HG02588 (cell line): ENCODE measurements at regions not wholly inside any gene's neighbourhood (a gene's known extent, or its start where the extent isn't known, plus 50 kb on each side); places are given as distances from the start of the nearest gene placed in this dataset.

Source experiments
- ATAC-seq: cut with Tn5 transposase; IDR thresholded peaks from one replicate; pipeline ENCODE4 v1.9.1; 2021; ENCODE audit warnings: mild to moderate bottlenecking, moderate library complexity; ENCODE audit not compliant: unreplicated experiment

- no peak for ATAC-seq
Measured at GRCh38 chr20:57092112-57092899, 174.1 kb downstream of the BMP7 start.

DNA sequence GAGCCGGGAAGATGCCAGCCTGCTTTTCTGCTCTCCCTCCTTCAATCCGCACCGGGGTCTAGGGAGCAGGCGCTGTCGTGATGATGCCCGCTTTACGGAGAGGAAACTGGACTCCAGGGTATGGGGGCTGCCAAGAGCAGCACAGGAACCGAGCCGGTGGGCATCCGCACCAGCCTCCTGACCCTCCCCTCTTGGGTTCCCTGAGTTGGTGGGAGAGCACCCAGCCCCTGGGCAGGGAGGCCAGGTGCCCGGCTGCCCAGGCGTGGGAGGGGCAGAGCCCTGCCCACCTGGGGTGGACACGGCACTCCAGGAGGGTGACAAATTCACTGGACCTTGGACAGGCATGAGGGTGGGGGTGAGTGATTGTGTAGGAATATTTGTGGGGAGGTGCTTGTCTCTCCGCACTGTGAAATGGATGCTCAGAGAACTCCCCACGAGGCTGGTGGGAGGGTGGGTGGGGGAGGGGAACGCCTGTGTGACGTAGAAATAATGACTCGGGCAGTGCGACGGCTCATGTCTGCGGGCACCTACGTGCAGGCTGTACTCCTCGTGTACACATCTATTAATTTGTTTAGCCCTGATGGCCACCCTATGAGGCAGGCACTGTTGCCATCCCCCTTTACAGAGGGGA is 173.4 kb downstream of the BMP7 start:
- ATAC-seq = no peak

DNA sequence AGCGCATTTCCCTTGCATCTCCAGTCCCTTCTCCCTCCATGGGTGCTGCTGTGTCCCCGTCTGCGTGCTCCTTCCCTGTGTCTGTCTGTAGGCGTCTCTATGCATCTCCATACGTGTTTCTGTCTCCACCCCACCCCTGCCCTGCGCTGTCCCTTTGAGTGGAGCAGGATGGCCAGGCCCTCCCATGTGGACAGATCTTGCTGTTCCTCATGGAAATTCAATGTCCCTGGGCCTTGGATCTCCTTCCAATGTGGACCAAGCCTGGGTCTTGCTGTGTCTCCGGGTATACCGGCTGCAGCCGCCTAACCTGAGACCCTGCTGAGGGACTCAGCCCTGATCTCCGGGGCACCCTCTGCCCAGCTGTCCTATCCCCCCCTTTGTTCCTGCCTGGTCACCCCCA is 172.7 kb downstream of the BMP7 start:
- no peak for ATAC-seq

GRCh38 chr20:57094252-57094891 is 172.1 kb downstream of the BMP7 start:
- no peak for ATAC-seq

GRCh38 chr20:57094991-57095390 is 171.4 kb downstream of the BMP7 start:
- no peak for ATAC-seq

GRCh38 chr20:57095426-57095825 is 171.0 kb downstream of the BMP7 start:
- ATAC-seq = no peak

DNA sequence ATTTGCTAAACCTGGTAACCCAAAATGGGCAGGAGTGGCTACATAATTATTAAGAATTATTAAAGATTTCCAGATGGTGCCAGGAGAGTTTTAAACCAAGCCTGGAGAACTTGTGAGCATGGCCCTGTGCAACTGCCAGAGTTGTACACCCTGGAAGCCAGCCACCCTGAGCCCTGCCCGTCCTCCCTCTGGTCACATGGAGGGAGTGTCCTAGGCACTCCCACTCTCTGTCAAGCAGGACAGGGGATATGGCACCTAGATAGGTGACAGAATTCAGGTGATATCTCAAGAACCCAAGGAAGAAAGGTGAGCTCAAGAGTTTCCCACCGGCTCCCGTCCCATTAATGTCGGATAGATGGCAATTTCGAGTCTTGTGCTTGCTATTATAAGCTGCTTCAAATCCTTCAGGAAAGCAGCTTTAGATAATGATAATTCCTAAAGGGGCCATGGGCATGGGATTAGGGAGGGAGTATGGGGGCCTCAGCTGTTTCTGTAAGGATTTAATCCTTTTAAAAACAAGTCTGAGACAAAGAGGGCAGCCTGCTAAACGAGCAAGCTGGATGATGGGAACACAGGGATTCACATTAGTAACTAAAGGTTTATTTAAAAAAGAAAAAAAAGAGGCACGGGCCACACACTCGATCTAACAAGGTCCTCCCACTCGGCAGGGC is 169.1 kb downstream of the BMP7 start:
- no peak for ATAC-seq

DNA sequence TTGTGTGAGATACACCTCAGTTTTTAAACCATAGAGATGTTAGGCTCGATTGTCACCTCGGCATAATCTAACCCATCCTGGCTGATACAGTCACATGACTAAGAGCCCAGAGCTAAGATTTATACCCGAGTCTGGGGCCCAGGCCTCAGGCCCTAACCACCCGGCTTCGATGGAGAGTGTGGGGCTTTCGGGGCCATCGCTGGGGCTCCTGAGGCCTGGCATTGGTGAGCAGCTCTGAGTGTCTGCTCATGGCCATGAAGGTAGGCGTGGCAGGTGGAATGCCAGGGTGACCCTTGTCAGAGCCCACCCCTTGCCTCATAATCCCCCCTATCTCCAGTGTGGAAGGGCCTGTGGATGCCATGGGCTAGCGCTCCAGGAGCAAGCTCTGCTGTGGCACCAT is 164.3 kb downstream of the BMP7 start:
- no peak for ATAC-seq

GRCh38 chr20:57102566-57102965 is 163.9 kb downstream of the BMP7 start:
- ATAC-seq = no peak

GRCh38 chr20:57103146-57103800 is 163.2 kb downstream of the BMP7 start:
- no peak for ATAC-seq

GRCh38 chr20:57104113-57104512 is 162.3 kb downstream of the BMP7 start:
- ATAC-seq = no peak

- no peak for ATAC-seq
Measured at GRCh38 chr20:57104651-57105204, 161.7 kb downstream of the BMP7 start.

GRCh38 chr20:57106030-57106682 is 160.3 kb downstream of the BMP7 start:
- no peak for ATAC-seq

GRCh38 chr20:57106692-57107091 is 159.7 kb downstream of the BMP7 start:
- no peak for ATAC-seq

DNA sequence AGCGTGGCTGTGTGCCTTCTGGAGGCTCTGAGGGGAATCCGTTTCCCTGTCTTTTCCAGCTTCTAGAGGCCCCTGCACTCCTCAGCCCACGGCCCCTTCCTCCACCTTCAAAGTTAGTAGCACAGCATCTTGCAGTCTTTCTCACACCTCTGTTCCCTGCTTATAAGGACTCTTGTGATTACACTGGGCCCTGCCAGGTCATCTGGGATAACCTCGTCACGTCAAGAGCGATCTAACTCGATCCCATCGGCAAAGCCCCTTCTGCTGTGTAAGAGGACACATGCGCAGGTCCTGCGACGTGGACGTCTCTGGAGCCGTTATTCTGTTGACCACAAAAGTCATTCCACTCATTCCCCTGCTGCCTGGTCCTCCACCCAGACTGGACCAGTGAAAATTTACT is 159.2 kb downstream of the BMP7 start:
- no peak for ATAC-seq

- no peak for ATAC-seq
Measured at GRCh38 chr20:57108218-57108617, 158.2 kb downstream of the BMP7 start.

DNA sequence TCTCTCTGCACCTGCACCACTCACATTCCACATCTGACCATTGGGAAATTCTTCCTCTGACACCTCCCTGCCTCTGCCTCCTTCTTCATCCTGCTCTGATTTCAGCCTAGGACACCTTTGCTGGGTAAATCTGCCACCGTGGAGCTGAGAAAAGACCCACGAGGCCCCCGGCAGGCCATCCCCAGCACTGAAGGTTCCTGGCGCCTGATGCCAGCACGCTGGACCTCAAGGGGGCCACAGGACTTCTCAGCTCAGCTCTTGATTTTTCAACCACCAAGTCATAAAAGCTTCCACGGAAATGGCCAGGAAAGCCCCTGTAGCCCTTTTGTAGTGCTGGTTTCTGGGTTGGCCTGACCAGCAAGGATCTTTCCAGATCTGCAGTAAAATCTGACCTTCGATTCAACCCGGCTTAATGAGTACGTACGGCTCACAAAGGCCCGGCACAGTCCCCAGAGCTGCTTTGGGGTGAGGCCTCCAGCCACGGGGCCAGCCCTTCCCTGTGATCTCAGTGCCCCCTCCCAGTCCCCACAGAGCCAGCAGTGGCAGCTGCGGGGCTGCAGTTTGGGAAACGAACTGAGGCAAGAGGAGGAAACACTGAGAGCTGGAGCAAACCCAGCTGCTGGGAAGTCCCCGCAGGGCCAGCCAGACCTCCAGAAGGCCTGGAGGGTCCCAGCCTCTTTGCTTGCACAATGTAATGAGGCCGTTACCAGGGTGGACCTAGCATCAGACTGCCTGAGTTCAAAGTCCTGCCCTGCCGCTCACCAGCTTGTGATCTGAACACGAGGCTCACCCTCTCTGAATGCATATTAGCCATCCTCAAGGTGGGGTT is 157.5 kb downstream of the BMP7 start:
- ATAC-seq = no peak

GRCh38 chr20:57109571-57109953 is 156.9 kb downstream of the BMP7 start:
- ATAC-seq = no peak
